ENCODE measurements at regions not wholly inside any gene's neighbourhood (a gene's known extent, or its start where the extent isn't known, plus 50 kb on each side); places are given as distances from the start of the nearest gene placed in this dataset.

GRCh38 chr3:88385090-88385489, 235.3 kb downstream of the C3orf38 start:
- TF ChIP-seq CTCF (IDR thresholded peaks at IDR 0.05): no peak
- no peak for TF ChIP-seq POLR2A (IDR thresholded peaks at IDR 0.05)
